H9 (cell line): ENCODE measurements at regions not wholly inside any gene's neighbourhood (a gene's known extent, or its start where the extent isn't known, plus 50 kb on each side); places are given as distances from the start of the nearest gene placed in this dataset.

ENCODE experiments used
- DNase-seq: peaks from one replicate; pipeline ENCODE4 v3.0.0-alpha.2; 2017
- H2AFZ ChIP-seq: one replicate; pipeline ENCODE4 v1.6.1; 2013; ENCODE audit warnings: mild to moderate bottlenecking, low read length, control low read depth, moderate library complexity
- H2AK5ac ChIP-seq: 2 replicates; pipeline ENCODE4 v1.6.1; 2013; ENCODE audit warnings: low read length, control low read depth, mixed read lengths; ENCODE audit not compliant: insufficient read length
- H2BK120ac ChIP-seq: one replicate; pipeline ENCODE4 v1.6.1; 2013; ENCODE audit warnings: low read depth, mild to moderate bottlenecking, low read length, control low read depth, inconsistent platforms; ENCODE audit not compliant: poor library complexity, severe bottlenecking
- H2BK12ac ChIP-seq: 2 replicates; pipeline ENCODE4 v1.6.1; 2013; ENCODE audit warnings: low read length, control low read depth, mixed read lengths, low read depth; ENCODE audit not compliant: insufficient read length
- H2BK15ac ChIP-seq: 2 replicates; pipeline ENCODE4 v1.6.1; 2013; ENCODE audit warnings: low read depth, low read length, control low read depth
- H2BK20ac ChIP-seq: one replicate; pipeline ENCODE4 v1.6.1; 2013; ENCODE audit warnings: low read depth, mild to moderate bottlenecking, low read length, control low read depth, inconsistent platforms; ENCODE audit not compliant: poor library complexity, severe bottlenecking
- H2BK5ac ChIP-seq: 2 replicates; pipeline ENCODE4 v1.6.1; 2013; ENCODE audit warnings: low read length, control low read depth, mixed read lengths; ENCODE audit not compliant: insufficient read length
- H3K14ac ChIP-seq: 2 replicates; pipeline ENCODE4 v1.6.1; 2013; ENCODE audit warnings: low read length, control low read depth; ENCODE audit not compliant: insufficient read depth
- H3K18ac ChIP-seq: 2 replicates; pipeline ENCODE4 v1.6.1; 2013; ENCODE audit warnings: low read depth, mild to moderate bottlenecking, mixed read lengths, low read length, control low read depth; ENCODE audit not compliant: insufficient read length
- H3K23ac ChIP-seq: 2 replicates; pipeline ENCODE4 v1.6.1; 2013; ENCODE audit warnings: low read length, control low read depth, mixed read lengths, low read depth; ENCODE audit not compliant: insufficient read length
- H3K23me2 ChIP-seq: 2 replicates; pipeline ENCODE4 v1.6.1; 2013; ENCODE audit warnings: low read depth, mild to moderate bottlenecking, mixed read lengths, low read length, control low read depth; ENCODE audit not compliant: insufficient read length, poor library complexity, severe bottlenecking
- H3K27ac ChIP-seq: 2 replicates; pipeline ENCODE4 v1.5.1; 2013; ENCODE audit warnings: low read length, control low read depth, mixed read lengths, low read depth; ENCODE audit not compliant: insufficient read length
- H3K27me3 ChIP-seq: 2 replicates; pipeline ENCODE4 v1.6.1; 2013; ENCODE audit warnings: low read length, control low read depth, inconsistent platforms; ENCODE audit not compliant: insufficient read depth
- H3K4ac ChIP-seq: 2 replicates; pipeline ENCODE4 v1.6.1; 2013; ENCODE audit warnings: low read depth, mild to moderate bottlenecking, control low read depth, inconsistent platforms, low read length, moderate library complexity
- H3K4me1 ChIP-seq: 2 replicates; pipeline ENCODE4 v1.6.1; 2013; ENCODE audit warnings: low read length, control low read depth, inconsistent platforms; ENCODE audit not compliant: insufficient read depth
- H3K4me2 ChIP-seq: 2 replicates; pipeline ENCODE4 v1.6.1; 2013; ENCODE audit warnings: low read length, control low read depth, mixed read lengths; ENCODE audit not compliant: insufficient read length, insufficient read depth
- H3K56ac ChIP-seq: 2 replicates; pipeline ENCODE4 v1.6.1; 2013; ENCODE audit warnings: low read depth, mild to moderate bottlenecking, mixed read lengths, low read length, control low read depth; ENCODE audit not compliant: insufficient read length
- H3K79me1 ChIP-seq: 2 replicates; pipeline ENCODE4 v1.6.1; 2013; ENCODE audit warnings: low read depth, mild to moderate bottlenecking, moderate library complexity, low read length, control low read depth, inconsistent platforms; ENCODE audit not compliant: insufficient read depth, poor library complexity, severe bottlenecking
- H3K79me2 ChIP-seq: 2 replicates; pipeline ENCODE4 v1.6.1; 2013; ENCODE audit warnings: low read length, control low read depth, inconsistent platforms; ENCODE audit not compliant: insufficient read depth
- H3K9ac ChIP-seq: 2 replicates; pipeline ENCODE4 v1.6.1; 2013; ENCODE audit warnings: low read length, control low read depth, mixed read lengths; ENCODE audit not compliant: insufficient read length; ENCODE audit errors: extremely low read depth
- H3K9me3 ChIP-seq: one replicate; pipeline ENCODE4 v1.6.1; 2013; ENCODE audit warnings: low read depth, low read length, inconsistent platforms; ENCODE audit not compliant: control insufficient read depth
- H3T11ph ChIP-seq: one replicate; pipeline ENCODE4 v1.6.1; 2013; ENCODE audit warnings: mild to moderate bottlenecking, low read length, control low read depth, inconsistent platforms
- H4K20me1 ChIP-seq: one replicate; pipeline ENCODE4 v1.6.1; 2013; ENCODE audit not compliant: control insufficient read depth, insufficient read length, insufficient read depth
- H4K5ac ChIP-seq: 2 replicates; pipeline ENCODE4 v1.6.1; 2013; ENCODE audit warnings: low read depth, mild to moderate bottlenecking, mixed read lengths, low read length, control low read depth; ENCODE audit not compliant: insufficient read length
- H4K8ac ChIP-seq: replicated peaks from 2 replicates; pipeline ENCODE4 v1.6.1; 2013; ENCODE audit warnings: low read length, control low read depth, mixed read lengths, low read depth; ENCODE audit not compliant: insufficient read length
- H4K91ac ChIP-seq: 2 replicates; pipeline ENCODE4 v1.6.1; 2013; ENCODE audit warnings: low read depth, mild to moderate bottlenecking, moderate library complexity, mixed read lengths, low read length, control low read depth; ENCODE audit not compliant: insufficient read length
- H3K27ac Mint-ChIP-seq, 3 experiments: 2 replicates in 2 of 3; 3 replicates in 1 of 3; pipeline ENCODE4 v1.8.0; 2020 to 2021; ENCODE audit warnings: mixed read lengths in 3 of 3, mild to moderate bottlenecking in 1 of 3, moderate library complexity in 1 of 3
- H3K27me3 Mint-ChIP-seq: 2 replicates; pipeline ENCODE4 v1.8.0; 2021; ENCODE audit warnings: low read depth, mild to moderate bottlenecking, moderate library complexity, mixed read lengths
- H3K36me3 Mint-ChIP-seq, 3 experiments: 2 replicates in 2 of 3; 3 replicates in 1 of 3; pipeline ENCODE4 v1.8.0; 2020 to 2021; ENCODE audit warnings: low read depth in 3 of 3, mixed read lengths in 3 of 3; ENCODE audit not compliant: insufficient read depth in 1 of 3
- H3K4me1 Mint-ChIP-seq, 2 experiments: 2 replicates each; pipeline ENCODE4 v1.8.0; 2020; ENCODE audit warnings: mixed read lengths in 2 of 2
- H3K4me3 Mint-ChIP-seq, 2 experiments: 2 replicates in 1 of 2; 3 replicates in 1 of 2; pipeline ENCODE4 v1.8.0; 2020 to 2021; ENCODE audit warnings: mild to moderate bottlenecking in 2 of 2, mixed read lengths in 2 of 2, moderate library complexity in 1 of 2
- H3K9me3 Mint-ChIP-seq, 2 experiments: 2 replicates in 1 of 2; 3 replicates in 1 of 2; pipeline ENCODE4 v1.8.0; 2020; ENCODE audit warnings: mild to moderate bottlenecking in 2 of 2, mixed read lengths in 2 of 2, moderate library complexity in 1 of 2
- WGBS: extraction: QIAGEN DNeasy Blood & Tissue Kit; methylation state at CpG from one replicate; pipeline ENCODE4 v1.1.7; 2013; ENCODE audit warnings: missing lambda C conversion rate, low lambda C conversion rate, mixed read lengths; ENCODE audit not compliant: insufficient read length; ENCODE audit errors: extremely low coverage; 5-methylcytosine and 5-hydroxymethylcytosine counted together
- TF ChIP-seq, protein P1 (sequence below): fragments of 200-600 bp; sonication (generic); conservative IDR thresholded peaks from 3 replicates; pipeline ENCODE4 v1.8.0; 2021; ENCODE audit warnings: antibody characterized with exemption, mild to moderate bottlenecking

DNA sequence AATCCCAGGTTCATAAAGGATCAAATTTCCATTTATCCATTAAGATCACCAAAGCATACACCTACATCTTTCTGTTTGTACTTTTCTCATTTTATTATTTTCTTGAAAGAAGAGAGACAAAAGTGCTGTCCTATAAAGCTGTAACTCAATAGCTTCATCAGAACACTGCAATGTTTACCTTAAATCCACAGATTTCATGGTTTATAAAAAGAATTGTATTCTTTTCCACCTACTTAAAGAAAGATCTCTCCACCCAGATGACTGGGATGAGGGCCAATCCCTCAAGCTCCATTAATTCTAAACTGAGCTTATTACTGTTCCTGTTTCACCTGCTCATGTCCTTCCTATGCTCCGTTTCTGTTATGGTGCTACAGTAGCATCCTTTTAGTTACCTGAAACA, 470.6 kb downstream of the BCAT1 start:
- no peak overlapping the region for H3K9ac ChIP-seq
- no peak for DNase-seq

More for the DNA sequence above, 470.6 kb downstream of the BCAT1 start:
- peaks cover 9 to 10% of the 10 kb centered on the region in 2 experiments for H3K4me1 Mint-ChIP-seq
- H3K27me3 ChIP-seq, result no peaks in the 10 kb centered on the region
- H2AFZ ChIP-seq, result no peak overlapping the region
- no peak overlapping the region for H3K27ac Mint-ChIP-seq
- H3K14ac ChIP-seq, result no peak overlapping the region
- WGBS, result no CpG with 5 or more reads among the region's 1 CpG
- no peak overlapping the region for H3K4me3 Mint-ChIP-seq
- TF ChIP-seq, protein P1, sequence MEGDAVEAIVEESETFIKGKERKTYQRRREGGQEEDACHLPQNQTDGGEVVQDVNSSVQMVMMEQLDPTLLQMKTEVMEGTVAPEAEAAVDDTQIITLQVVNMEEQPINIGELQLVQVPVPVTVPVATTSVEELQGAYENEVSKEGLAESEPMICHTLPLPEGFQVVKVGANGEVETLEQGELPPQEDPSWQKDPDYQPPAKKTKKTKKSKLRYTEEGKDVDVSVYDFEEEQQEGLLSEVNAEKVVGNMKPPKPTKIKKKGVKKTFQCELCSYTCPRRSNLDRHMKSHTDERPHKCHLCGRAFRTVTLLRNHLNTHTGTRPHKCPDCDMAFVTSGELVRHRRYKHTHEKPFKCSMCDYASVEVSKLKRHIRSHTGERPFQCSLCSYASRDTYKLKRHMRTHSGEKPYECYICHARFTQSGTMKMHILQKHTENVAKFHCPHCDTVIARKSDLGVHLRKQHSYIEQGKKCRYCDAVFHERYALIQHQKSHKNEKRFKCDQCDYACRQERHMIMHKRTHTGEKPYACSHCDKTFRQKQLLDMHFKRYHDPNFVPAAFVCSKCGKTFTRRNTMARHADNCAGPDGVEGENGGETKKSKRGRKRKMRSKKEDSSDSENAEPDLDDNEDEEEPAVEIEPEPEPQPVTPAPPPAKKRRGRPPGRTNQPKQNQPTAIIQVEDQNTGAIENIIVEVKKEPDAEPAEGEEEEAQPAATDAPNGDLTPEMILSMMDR, result no peak
- no peak overlapping the region for H4K91ac ChIP-seq
- no peaks in the 10 kb centered on the region for H4K20me1 ChIP-seq
- no peak overlapping the region for H3K23ac ChIP-seq
- no peaks in the 10 kb centered on the region for H3K9me3 ChIP-seq
- no peak overlapping the region for H2BK20ac ChIP-seq
- H2BK5ac ChIP-seq, result no peak overlapping the region
- no peaks in the 10 kb centered on the region for H3K4me1 ChIP-seq
- H3K9me3 Mint-ChIP-seq, result no peaks in the 10 kb centered on the region
- H4K5ac ChIP-seq, result no peak overlapping the region
- no peaks in the 10 kb centered on the region for H3K23me2 ChIP-seq
- no peak overlapping the region for H3T11ph ChIP-seq
- H3K79me2 ChIP-seq, result no peaks in the 10 kb centered on the region
- H3K36me3 Mint-ChIP-seq, result no peaks in the 10 kb centered on the region
- no peak overlapping the region for H4K8ac ChIP-seq
- no peaks in the 10 kb centered on the region for H3K79me1 ChIP-seq
- no peak overlapping the region for H2BK15ac ChIP-seq
- no peaks in the 10 kb centered on the region for H3K27me3 Mint-ChIP-seq
- H3K4ac ChIP-seq, result no peak overlapping the region
- no peak overlapping the region for H2BK12ac ChIP-seq
- H3K56ac ChIP-seq, result no peak overlapping the region
- H2AK5ac ChIP-seq, result no peak overlapping the region
- H3K4me2 ChIP-seq, result no peak overlapping the region
- H2BK120ac ChIP-seq, result no peak overlapping the region
- no peak overlapping the region for H3K27ac ChIP-seq
- no peak overlapping the region for H3K18ac ChIP-seq
